H1 (cell line): ENCODE measurements at regions not wholly inside any gene's neighbourhood (a gene's known extent, or its start where the extent isn't known, plus 50 kb on each side); places are given as distances from the start of the nearest gene placed in this dataset.

ENCODE experiments used
- CTCF ChIA-PET: fragments of 300-600 bp; sonication (Branson Sonifier 250); formaldehyde crosslinking; loops from one replicate; lab custom pipeline; 2021; ENCODE audit not compliant: partially characterized antibody; lab: Charles Lee
- POLR2A ChIA-PET: fragments of 300-600 bp; sonication (Branson Sonifier 250); formaldehyde crosslinking; loops from one replicate; lab custom pipeline; 2021; ENCODE audit warnings: inconsistent platforms; ENCODE audit not compliant: partially characterized antibody; lab: Charles Lee
- DNase-seq, 2 experiments: peaks; one replicate each; pipeline versions ENCODE4 v3.0.0 to v3.0.0-alpha.2; 2010 to 2022; ENCODE audit warnings: low spot score in 2 of 2, low read depth in 1 of 2, mixed read lengths in 1 of 2
- FAIRE-seq: peaks from 2 replicates; lab custom pipeline; 2011; peaks lifted over from hg19 to GRCh38; lab: Jason Lieb, UNC
- H2AFZ ChIP-seq: 2 replicates; pipeline ENCODE4 v1.8.1; 2012; ENCODE audit warnings: low read length, inconsistent platforms
- H2AK5ac ChIP-seq: 2 replicates; pipeline ENCODE4 v1.6.1; 2013; ENCODE audit warnings: low read depth, low read length
- H2BK120ac ChIP-seq: replicated peaks from 2 replicates; pipeline ENCODE3; 2013; ENCODE audit warnings: low read depth, low read length, inconsistent platforms
- H2BK12ac ChIP-seq: 2 replicates; pipeline ENCODE4 v1.6.1; 2013; ENCODE audit warnings: low read depth, low read length
- H2BK15ac ChIP-seq: 2 replicates; pipeline ENCODE4 v1.6.1; 2013; ENCODE audit warnings: low read length
- H2BK20ac ChIP-seq: 2 replicates; pipeline ENCODE4 v1.6.1; 2013; ENCODE audit warnings: low read length
- H2BK5ac ChIP-seq: 2 replicates; pipeline ENCODE4 v1.6.1; 2013; ENCODE audit warnings: low read depth, low read length
- H3K14ac ChIP-seq: 2 replicates; pipeline ENCODE4 v1.6.1; 2013; ENCODE audit warnings: inconsistent platforms; ENCODE audit not compliant: insufficient read length
- H3K18ac ChIP-seq: 2 replicates; pipeline ENCODE4 v1.6.1; 2013; ENCODE audit warnings: low read length; ENCODE audit errors: extremely low read depth
- H3K23ac ChIP-seq: 2 replicates; pipeline ENCODE4 v1.6.1; 2013; ENCODE audit warnings: inconsistent platforms; ENCODE audit not compliant: insufficient read length
- H3K23me2 ChIP-seq: 2 replicates; pipeline ENCODE4 v1.6.1; 2013; ENCODE audit warnings: low read depth, low read length
- H3K27ac ChIP-seq: 2 replicates; pipeline ENCODE4 v1.6.1; 2011; ENCODE audit warnings: low read depth, low read length, inconsistent platforms
- H3K27me3 ChIP-seq, 4 experiments: replicated peaks in 1 of 4; 1 replicate in 1 of 4; 2 replicates in 3 of 4; pipeline versions ENCODE4 v1.6.1 to v1.8.1; 2011 to 2013; ENCODE audit warnings: low read length in 3 of 4, mild to moderate bottlenecking in 3 of 4, inconsistent platforms in 2 of 4, mixed read lengths in 2 of 4, moderate library complexity in 1 of 4; ENCODE audit not compliant: control insufficient read depth in 3 of 4, insufficient read depth in 3 of 4; ENCODE audit errors: extremely low read depth in 1 of 4
- H3K36me3 ChIP-seq, 4 experiments: 2 replicates each; pipeline versions ENCODE4 v1.6.1 to v1.8.1; 2011 to 2013; ENCODE audit warnings: mild to moderate bottlenecking in 4 of 4, low read length in 3 of 4, moderate library complexity in 2 of 4, control low read depth in 1 of 4, inconsistent platforms in 1 of 4; ENCODE audit not compliant: insufficient read depth in 4 of 4, control insufficient read depth in 2 of 4
- H3K4ac ChIP-seq: replicated peaks from 2 replicates; pipeline ENCODE3; 2013; ENCODE audit warnings: low read length, low read depth, mixed read lengths, inconsistent platforms; ENCODE audit not compliant: insufficient read length
- H3K4me1 ChIP-seq, 4 experiments: replicated peaks in 1 of 4; 1 replicate in 1 of 4; 2 replicates in 3 of 4; pipeline versions ENCODE4 v1.6.1 to v1.8.1; 2011 to 2013; ENCODE audit warnings: low read length in 3 of 4, inconsistent platforms in 2 of 4, mixed read lengths in 1 of 4; ENCODE audit not compliant: insufficient read depth in 4 of 4, control insufficient read depth in 3 of 4
- H3K4me2 ChIP-seq, 2 experiments: 2 replicates each; pipeline versions ENCODE4 v1.6.1 to v1.8.1; 2011 to 2013; ENCODE audit warnings: low read depth in 2 of 2, low read length in 2 of 2, control low read depth in 1 of 2, inconsistent platforms in 1 of 2, mild to moderate bottlenecking in 1 of 2; ENCODE audit not compliant: insufficient read depth in 1 of 2
- H3K4me3 ChIP-seq, 4 experiments: fragments of 200-600, 300-600 bp in 1 of 4; sonication (generic), shearing (Covaris generic), sonication (Bioruptor Twin) in 1 of 4; 2 replicates each; pipeline versions ENCODE4 v1.5.1 to v1.8.1; 2011 to 2016; ENCODE audit warnings: low read length in 4 of 4, low read depth in 3 of 4, control low read depth in 2 of 4, inconsistent platforms in 2 of 4, mild to moderate bottlenecking in 2 of 4, mixed read lengths in 1 of 4, moderate library complexity in 1 of 4; ENCODE audit not compliant: insufficient read depth in 2 of 4; ENCODE audit errors: extremely low read depth in 1 of 4
- H3K56ac ChIP-seq: replicated peaks from 2 replicates; pipeline ENCODE3; 2013; ENCODE audit warnings: low read depth, mild to moderate bottlenecking, mixed read lengths, low read length, inconsistent platforms; ENCODE audit not compliant: insufficient read length
- H3K79me1 ChIP-seq: 2 replicates; pipeline ENCODE4 v1.6.1; 2013; ENCODE audit warnings: low read depth, low read length, control low read depth
- H3K79me2 ChIP-seq, 2 experiments: 2 replicates each; pipeline versions ENCODE4 v1.6.1 to v1.8.1; 2012 to 2013; ENCODE audit warnings: low read length in 2 of 2, mild to moderate bottlenecking in 2 of 2, inconsistent platforms in 1 of 2; ENCODE audit not compliant: insufficient read depth in 2 of 2, control insufficient read depth in 1 of 2
- H3K9ac ChIP-seq, 4 experiments: replicated peaks in 1 of 4; 1 replicate in 1 of 4; 2 replicates in 3 of 4; pipeline versions ENCODE4 v1.6.1 to v1.8.1; 2011 to 2013; ENCODE audit warnings: low read depth in 3 of 4, low read length in 3 of 4, control low read depth in 2 of 4, mild to moderate bottlenecking in 2 of 4, moderate library complexity in 2 of 4, inconsistent platforms in 1 of 4; ENCODE audit errors: extremely low read depth in 1 of 4
- H3K9me3 ChIP-seq, 2 experiments: 2 replicates each; pipeline versions ENCODE4 v1.6.1 to v1.8.1; 2012 to 2013; ENCODE audit warnings: mild to moderate bottlenecking in 2 of 2, moderate library complexity in 2 of 2, control low read depth in 1 of 2, inconsistent platforms in 1 of 2, low read depth in 1 of 2, low read length in 1 of 2, mixed read lengths in 1 of 2; ENCODE audit not compliant: insufficient read depth in 2 of 2
- H4K20me1 ChIP-seq, 2 experiments: replicated peaks in 1 of 2; 2 replicates each; pipeline versions ENCODE3 to v1.8.1; 2011 to 2013; ENCODE audit warnings: inconsistent platforms in 2 of 2, low read length in 2 of 2, mild to moderate bottlenecking in 1 of 2; ENCODE audit not compliant: insufficient read depth in 2 of 2, control insufficient read depth in 1 of 2
- H4K5ac ChIP-seq: 2 replicates; pipeline ENCODE4 v1.6.1; 2013; ENCODE audit warnings: low read length, low read depth, mixed read lengths, inconsistent platforms; ENCODE audit not compliant: insufficient read length
- H4K8ac ChIP-seq: 2 replicates; pipeline ENCODE4 v1.8.0; 2013; ENCODE audit warnings: mild to moderate bottlenecking, moderate library complexity, low read length, inconsistent platforms; ENCODE audit not compliant: insufficient read depth; ENCODE audit errors: extremely low read depth
- H4K91ac ChIP-seq: replicated peaks from 2 replicates; pipeline ENCODE3; 2013; ENCODE audit warnings: low read length, mixed read lengths, inconsistent platforms; ENCODE audit not compliant: insufficient read length
- HDAC6 ChIP-seq: IDR thresholded peaks from one replicate; pipeline ENCODE4 v1.7.1; 2012; ENCODE audit warnings: low read depth, mild to moderate bottlenecking, inconsistent platforms, low read length, moderate library complexity
- POLR2A ChIP-seq, 2 experiments: IDR thresholded peaks; 1 replicate in 1 of 2; 2 replicates in 1 of 2; pipeline ENCODE4 v1.6.1; 2011; ENCODE audit warnings: low read depth in 2 of 2, low read length in 2 of 2, mild to moderate bottlenecking in 2 of 2; ENCODE audit errors: control extremely low read depth in 1 of 2
- SP4 ChIP-seq: IDR thresholded peaks from 2 replicates; pipeline ENCODE4 v1.6.1; 2012; ENCODE audit warnings: low read length, inconsistent platforms
- WGBS, 2 experiments: shearing (Covaris generic) in 1 of 2; methylation state at CpG; one replicate each; pipeline versions ENCODE4 v1.1.6 to v1.1.7; 2013 to 2015; ENCODE audit warnings: low lambda C conversion rate in 2 of 2, mixed read lengths in 2 of 2, inconsistent platforms in 1 of 2, low coverage in 1 of 2, missing lambda C conversion rate in 1 of 2; ENCODE audit not compliant: insufficient replicate concordance in 2 of 2, insufficient coverage in 1 of 2, insufficient read length in 1 of 2; ENCODE audit errors: extremely low coverage in 1 of 2, missing lambda C conversion rate in 1 of 2; 5-methylcytosine and 5-hydroxymethylcytosine counted together

DNA sequence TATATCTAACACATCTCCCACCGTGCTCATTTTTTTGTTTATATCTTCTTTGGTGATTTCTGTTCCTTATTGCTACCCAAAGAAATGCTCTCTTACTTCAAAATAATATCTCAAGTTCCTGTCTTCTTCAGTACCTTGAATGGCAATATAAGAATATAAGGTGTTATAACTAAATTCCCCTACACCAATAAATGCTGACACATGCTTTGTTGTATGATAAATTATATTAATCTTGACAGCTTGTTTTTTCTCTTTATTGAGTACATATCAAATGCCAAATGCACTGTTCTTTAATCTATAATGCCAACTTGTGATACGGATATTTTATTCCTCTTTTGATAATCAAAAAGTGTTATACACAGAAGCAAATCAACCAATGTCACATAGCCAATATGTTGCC is 540.3 kb downstream of the PYDC2 start (continued):
- no peak for TF ChIP-seq SP4
- TF ChIP-seq POLR2A (IDR thresholded peaks at IDR 0.05; ENCODE audit: control extremely low read depth in 1 of 2, low read depth in 2 of 2, low read length in 2 of 2) = no peak

DNA sequence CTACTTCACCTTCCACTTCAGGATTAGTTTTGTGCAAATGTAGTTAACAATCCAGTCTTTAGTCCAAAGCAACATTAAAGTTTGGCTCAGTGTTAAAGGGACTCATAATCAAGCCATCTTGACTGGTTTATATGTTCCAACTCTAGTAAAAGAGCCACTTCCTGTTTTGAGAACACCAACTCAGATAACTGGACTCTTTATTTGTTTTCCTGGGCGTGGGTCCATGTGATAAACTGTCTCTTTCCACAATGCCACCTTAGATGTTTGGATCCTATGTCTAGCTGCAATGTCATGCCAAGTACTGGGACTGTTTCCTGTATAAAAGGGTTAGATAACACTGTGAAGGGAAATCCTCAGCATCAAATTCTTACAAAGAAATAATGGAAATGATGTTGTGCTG is 545.0 kb downstream of the PYDC2 start:
- Histone ChIP-seq H3K4ac (no peak overlapping the region), H2BK120ac (no peak overlapping the region), H3K9ac (no peak overlapping the region), H2BK12ac (no peak overlapping the region), H4K5ac (no peak overlapping the region), H2BK20ac (no peak overlapping the region), H3K79me2 (no peaks in the 10 kb centered on the region), H3K4me1 (no peaks in the 10 kb centered on the region), H2AK5ac (no peak overlapping the region), H3K36me3 (no peaks in the 10 kb centered on the region), H3K56ac (no peak overlapping the region), H3K27me3 (no peaks in the 10 kb centered on the region), H3K23me2 (no peaks in the 10 kb centered on the region), H3K4me3 (no peak overlapping the region), H3K27ac (no peak overlapping the region), H2AFZ (no peak overlapping the region), H2BK15ac (no peak overlapping the region), H3K9me3 (no peaks in the 10 kb centered on the region), H3K79me1 (no peaks in the 10 kb centered on the region), H3K4me2 (no peak overlapping the region), H3K18ac (no peak overlapping the region), H4K8ac (no peak overlapping the region), H3K23ac (no peak overlapping the region), H4K91ac (no peak overlapping the region), H3K14ac (no peak overlapping the region), H2BK5ac (no peak overlapping the region), H4K20me1 (no peaks in the 10 kb centered on the region)
- FAIRE-seq = no peak
- ChIA-PET CTCF (no interaction called here), POLR2A (no interaction called here)
- no peak for DNase-seq
- TF ChIP-seq HDAC6 = no peak
- 86% methylated on average over 1 of the region's 1 CpG; no CpG with 5 or more reads in 1 of the 2 experiments for WGBS, 2 experiments
